OCI-LY7 (cell line): ENCODE measurements at regions not wholly inside any gene's neighbourhood (a gene's known extent, or its start where the extent isn't known, plus 50 kb on each side); places are given as distances from the start of the nearest gene placed in this dataset.

Experiments
- EZH2phosphoT487 ChIP-seq: fragments of 200-600 bp; sonication (generic); IDR thresholded peaks from 2 replicates; pipeline ENCODE4 v1.6.1; 2018; ENCODE audit warnings: low read depth, borderline replicate concordance, mild to moderate bottlenecking, mixed run types, antibody characterized with exemption, low read length, moderate library complexity, mixed read lengths
- TF ChIP-seq, protein P1 (sequence below): fragments of 200-600 bp; sonication (generic); conservative IDR thresholded peaks from 2 replicates; pipeline ENCODE4 v1.5.1; 2014; ENCODE audit warnings: mild to moderate bottlenecking, antibody characterized with exemption, low read length, moderate library complexity, mixed read lengths

DNA sequence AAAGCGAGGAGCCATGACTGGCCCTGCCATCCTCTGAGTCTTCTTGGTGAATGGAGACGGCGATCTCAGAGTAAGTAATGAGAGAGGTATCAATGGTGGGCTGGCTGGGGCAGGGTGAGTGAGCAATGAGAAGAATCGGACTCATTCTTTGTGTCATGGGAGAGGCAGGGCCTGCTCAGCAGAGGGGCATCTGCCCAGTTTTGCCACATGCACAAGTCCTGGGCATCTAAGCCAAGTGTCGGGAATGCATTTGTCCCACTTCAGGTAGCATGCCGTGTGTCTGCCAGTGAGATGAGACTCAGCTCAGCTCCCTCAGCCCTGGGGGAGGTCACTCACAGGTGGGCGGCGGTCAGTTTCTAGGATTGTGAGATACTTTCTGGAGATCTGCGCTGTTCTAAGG, 791.0 kb upstream of the RAB6C start:
- TF ChIP-seq, protein P1, sequence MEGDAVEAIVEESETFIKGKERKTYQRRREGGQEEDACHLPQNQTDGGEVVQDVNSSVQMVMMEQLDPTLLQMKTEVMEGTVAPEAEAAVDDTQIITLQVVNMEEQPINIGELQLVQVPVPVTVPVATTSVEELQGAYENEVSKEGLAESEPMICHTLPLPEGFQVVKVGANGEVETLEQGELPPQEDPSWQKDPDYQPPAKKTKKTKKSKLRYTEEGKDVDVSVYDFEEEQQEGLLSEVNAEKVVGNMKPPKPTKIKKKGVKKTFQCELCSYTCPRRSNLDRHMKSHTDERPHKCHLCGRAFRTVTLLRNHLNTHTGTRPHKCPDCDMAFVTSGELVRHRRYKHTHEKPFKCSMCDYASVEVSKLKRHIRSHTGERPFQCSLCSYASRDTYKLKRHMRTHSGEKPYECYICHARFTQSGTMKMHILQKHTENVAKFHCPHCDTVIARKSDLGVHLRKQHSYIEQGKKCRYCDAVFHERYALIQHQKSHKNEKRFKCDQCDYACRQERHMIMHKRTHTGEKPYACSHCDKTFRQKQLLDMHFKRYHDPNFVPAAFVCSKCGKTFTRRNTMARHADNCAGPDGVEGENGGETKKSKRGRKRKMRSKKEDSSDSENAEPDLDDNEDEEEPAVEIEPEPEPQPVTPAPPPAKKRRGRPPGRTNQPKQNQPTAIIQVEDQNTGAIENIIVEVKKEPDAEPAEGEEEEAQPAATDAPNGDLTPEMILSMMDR: no peak
- no peak for TF ChIP-seq EZH2phosphoT487
